ENCODE measurements at regions not wholly inside any gene's neighbourhood (a gene's known extent, or its start where the extent isn't known, plus 50 kb on each side); places are given as distances from the start of the nearest gene placed in this dataset.

GRCh38 chr14:84792722-84793410 lies 737.1 kb upstream of the FLRT2 start:
- Histone ChIP-seq H3K36me3 (no peaks in the 10 kb centered on the region), H3K27ac (no peak overlapping the region), H3K9me3 (no peaks in the 10 kb centered on the region), H3K27me3 (no peaks in the 10 kb centered on the region), H3K4me1 (no peaks in the 10 kb centered on the region), H3K4me3 (no peak overlapping the region)
- ATAC-seq (ENCODE audit: low FRiP score in 2 of 2) (no peak), DNase-seq (no peak)
- TF ChIP-seq POLR2A (IDR thresholded peaks at IDR 0.05) (no peak), EP300 (IDR thresholded peaks at IDR 0.05) (no peak), CTCF (IDR thresholded peaks at IDR 0.05) (no peak), POLR2AphosphoS5 (IDR thresholded peaks at IDR 0.05) (no peak)
- whole genome bisulfite sequencing, 2 donors: 82 to 87% methylated on average over 4 of the region's 4 CpGs

GRCh38 chr14:84797326-84797725 lies 732.6 kb upstream of the FLRT2 start:
- Histone ChIP-seq H3K27ac (no peak overlapping the region), H3K36me3 (no peaks in the 10 kb centered on the region), H3K4me3 (no peak overlapping the region), H3K27me3 (no peaks in the 10 kb centered on the region), H3K9me3 (no peaks in the 10 kb centered on the region), H3K4me1 (no peaks in the 10 kb centered on the region)
- no peak for TF ChIP-seq EP300 (IDR thresholded peaks at IDR 0.05)
- no peak for ATAC-seq (ENCODE audit: low FRiP score in 2 of 2)
- WGBS, 2 donors: 89 to 90% methylated on average over 3 of the region's 3 CpGs
- DNase-seq: no peak

- ATAC-seq (ENCODE audit: low FRiP score in 2 of 2): no peak
- WGBS, 2 donors: 44 to 48% methylated on average over 1 of the region's 1 CpG
These were observed 725.5 kb upstream of the FLRT2 start for GRCh38 chr14:84804468-84804867.

GRCh38 chr14:84804895-84805294 lies 725.0 kb upstream of the FLRT2 start:
- Histone ChIP-seq H3K36me3 (no peaks in the 10 kb centered on the region), H3K9me3 (no peaks in the 10 kb centered on the region), H3K4me3 (no peak overlapping the region), H3K27ac (no peak overlapping the region), H3K4me1 (no peaks in the 10 kb centered on the region), H3K27me3 (no peaks in the 10 kb centered on the region)
- ATAC-seq (ENCODE audit: low FRiP score in 2 of 2) (no peak), DNase-seq (no peak)
- TF ChIP-seq POLR2A (IDR thresholded peaks at IDR 0.05): no peak
- TF ChIP-seq CTCF (IDR thresholded peaks at IDR 0.05): no peak
- TF ChIP-seq POLR2AphosphoS5 (IDR thresholded peaks at IDR 0.05): no peak
- TF ChIP-seq EP300 (IDR thresholded peaks at IDR 0.05): no peak
- WGBS, 2 donors: 23 to 41% methylated on average over 1 of the region's 1 CpG

More at GRCh38 chr14:84804468-84804867, 725.5 kb upstream of the FLRT2 start:
- Histone ChIP-seq H3K27ac (no peak overlapping the region), H3K36me3 (no peaks in the 10 kb centered on the region), H3K4me3 (no peak overlapping the region), H3K27me3 (no peaks in the 10 kb centered on the region), H3K4me1 (no peaks in the 10 kb centered on the region), H3K9me3 (no peaks in the 10 kb centered on the region)
- TF ChIP-seq EP300 (IDR thresholded peaks at IDR 0.05) (no peak), CTCF (IDR thresholded peaks at IDR 0.05) (no peak), POLR2AphosphoS5 (IDR thresholded peaks at IDR 0.05) (no peak), POLR2A (IDR thresholded peaks at IDR 0.05) (no peak)
- DNase-seq: no peak

GRCh38 chr14:84806181-84806580 lies 723.8 kb upstream of the FLRT2 start:
- no peak overlapping the region for H3K27ac ChIP-seq
- DNase-seq (no peak), ATAC-seq (ENCODE audit: low FRiP score in 2 of 2) (no peak)
- H3K4me1 ChIP-seq: no peaks in the 10 kb centered on the region
- TF ChIP-seq EP300 (IDR thresholded peaks at IDR 0.05): no peak
- TF ChIP-seq CTCF (IDR thresholded peaks at IDR 0.05): no peak
- no peak for TF ChIP-seq POLR2AphosphoS5 (IDR thresholded peaks at IDR 0.05)
- H3K27me3 ChIP-seq: no peaks in the 10 kb centered on the region
- no peak overlapping the region for H3K4me3 ChIP-seq
- H3K9me3 ChIP-seq: no peaks in the 10 kb centered on the region
- no peaks in the 10 kb centered on the region for H3K36me3 ChIP-seq

Data from upper lobe of left lung (tissue), 6 donors.